ENCODE measurements at regions not wholly inside any gene's neighbourhood (a gene's known extent, or its start where the extent isn't known, plus 50 kb on each side); places are given as distances from the start of the nearest gene placed in this dataset.

DNA sequence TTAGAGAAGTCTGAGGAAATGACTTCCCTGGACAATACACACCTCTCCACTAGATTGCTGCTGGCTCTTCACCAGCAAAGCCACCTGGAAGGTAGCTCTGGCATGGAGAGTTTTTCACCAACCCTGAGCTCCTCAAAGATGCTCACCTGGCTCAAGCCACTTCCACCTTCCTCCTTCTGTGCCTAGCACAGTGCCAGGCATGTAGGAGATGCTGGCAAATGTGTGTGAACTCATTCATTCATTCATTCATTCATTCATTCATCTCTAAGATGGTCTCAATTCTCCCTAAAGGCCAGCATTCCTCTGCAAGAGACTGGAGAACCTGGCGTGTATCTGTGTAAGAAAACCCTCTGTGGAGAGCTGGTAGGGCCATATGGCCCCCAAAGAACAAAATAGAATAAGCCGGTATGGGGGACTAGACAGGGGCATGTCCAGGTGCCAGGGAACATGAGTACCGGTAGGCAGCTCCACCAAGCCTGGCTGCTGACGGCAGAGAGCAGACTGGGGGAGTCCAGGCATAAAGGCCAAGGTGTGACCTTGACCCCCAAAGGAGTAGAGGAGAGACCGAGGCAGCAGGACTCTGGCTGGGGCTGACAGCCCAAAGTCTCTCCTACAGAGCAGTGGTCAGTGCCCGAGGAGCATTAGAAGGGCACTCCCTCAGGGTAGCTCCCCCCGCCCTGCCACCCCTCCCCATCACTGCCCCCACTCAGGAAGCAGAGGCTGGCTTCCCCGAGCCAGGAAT is 132.2 kb upstream of the TNRC6C start:
- Histone ChIP-seq H3K27ac (ENCODE audit: extremely low read length, insufficient read depth, low read length) (no peak overlapping the region), H3K9ac (ENCODE audit: insufficient read depth, low read depth, low read length) (no peak overlapping the region), H2AFZ (ENCODE audit: low read length) (no peak overlapping the region), H3K4me2 (ENCODE audit: low read depth, low read length) (peak overlapping the region; percentile 58), H3K4me3 (replicated peaks in 1 of 3; ENCODE audit: insufficient read depth in 1 of 3, low read depth in 2 of 3, low read length in 3 of 3) (0 out of 6 replicates have a peak overlapping the region, but pooled peaks of 1 of the 3 experiments have one; percentile 43), H3K9me3 (ENCODE audit: low read length) (no peaks in the 10 kb centered on the region), H3K36me3 (replicated peaks in 1 of 2; ENCODE audit: control insufficient read depth in 1 of 2, insufficient read depth in 2 of 2, low read length in 2 of 2) (no peaks in the 10 kb centered on the region), H3K79me2 (ENCODE audit: insufficient read depth, low read length) (no peaks in the 10 kb centered on the region), H3K27me3 (ENCODE audit: control insufficient read depth in 1 of 2, insufficient read depth in 2 of 2, low read length in 2 of 2) (peaks cover 3 to 50% of the 10 kb centered on the region in 2 experiments; a peak in 4 of 5 replicates), H4K20me1 (ENCODE audit: insufficient read depth, low read length) (no peaks in the 10 kb centered on the region), H3K4me1 (ENCODE audit: insufficient read depth, low read length) (peaks cover 23% of the 10 kb centered on the region)
- CTCF ChIA-PET (ENCODE audit: low intra/inter-chr PET ratio, low total read pairs) = no interaction called here
- TF ChIP-seq ZNF24 (IDR thresholded peaks at IDR 0.05) (peak; percentile 14; the same call in 1 of the 2 replicates), SNAI1 (CRISPR knock-in tag; IDR thresholded peaks at IDR 0.05; ENCODE audit: borderline replicate concordance) (no peak)
- TF ChIP-seq, protein P1, sequence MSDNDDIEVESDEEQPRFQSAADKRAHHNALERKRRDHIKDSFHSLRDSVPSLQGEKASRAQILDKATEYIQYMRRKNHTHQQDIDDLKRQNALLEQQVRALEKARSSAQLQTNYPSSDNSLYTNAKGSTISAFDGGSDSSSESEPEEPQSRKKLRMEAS (IDR thresholded peaks at IDR 0.05) = no peak
- TF ChIP-seq, protein P2, sequence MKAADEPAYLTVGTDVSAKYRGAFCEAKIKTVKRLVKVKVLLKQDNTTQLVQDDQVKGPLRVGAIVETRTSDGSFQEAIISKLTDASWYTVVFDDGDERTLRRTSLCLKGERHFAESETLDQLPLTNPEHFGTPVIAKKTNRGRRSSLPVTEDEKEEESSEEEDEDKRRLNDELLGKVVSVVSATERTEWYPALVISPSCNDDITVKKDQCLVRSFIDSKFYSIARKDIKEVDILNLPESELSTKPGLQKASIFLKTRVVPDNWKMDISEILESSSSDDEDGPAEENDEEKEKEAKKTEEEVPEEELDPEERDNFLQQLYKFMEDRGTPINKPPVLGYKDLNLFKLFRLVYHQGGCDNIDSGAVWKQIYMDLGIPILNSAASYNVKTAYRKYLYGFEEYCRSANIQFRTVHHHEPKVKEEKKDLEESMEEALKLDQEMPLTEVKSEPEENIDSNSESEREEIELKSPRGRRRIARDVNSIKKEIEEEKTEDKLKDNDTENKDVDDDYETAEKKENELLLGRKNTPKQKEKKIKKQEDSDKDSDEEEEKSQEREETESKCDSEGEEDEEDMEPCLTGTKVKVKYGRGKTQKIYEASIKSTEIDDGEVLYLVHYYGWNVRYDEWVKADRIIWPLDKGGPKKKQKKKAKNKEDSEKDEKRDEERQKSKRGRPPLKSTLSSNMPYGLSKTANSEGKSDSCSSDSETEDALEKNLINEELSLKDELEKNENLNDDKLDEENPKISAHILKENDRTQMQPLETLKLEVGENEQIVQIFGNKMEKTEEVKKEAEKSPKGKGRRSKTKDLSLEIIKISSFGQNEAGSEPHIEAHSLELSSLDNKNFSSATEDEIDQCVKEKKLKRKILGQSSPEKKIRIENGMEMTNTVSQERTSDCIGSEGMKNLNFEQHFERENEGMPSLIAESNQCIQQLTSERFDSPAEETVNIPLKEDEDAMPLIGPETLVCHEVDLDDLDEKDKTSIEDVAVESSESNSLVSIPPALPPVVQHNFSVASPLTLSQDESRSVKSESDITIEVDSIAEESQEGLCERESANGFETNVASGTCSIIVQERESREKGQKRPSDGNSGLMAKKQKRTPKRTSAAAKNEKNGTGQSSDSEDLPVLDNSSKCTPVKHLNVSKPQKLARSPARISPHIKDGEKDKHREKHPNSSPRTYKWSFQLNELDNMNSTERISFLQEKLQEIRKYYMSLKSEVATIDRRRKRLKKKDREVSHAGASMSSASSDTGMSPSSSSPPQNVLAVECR (CRISPR knock-in tag; IDR thresholded peaks at IDR 0.05; ENCODE audit: borderline replicate concordance) = no peak
- intact Hi-C loops (cut with micrococcal nuclease; ENCODE audit: unreplicated experiment) = no loop called here
- BruUV-seq (replicated peaks) = no TSS peak
- FAIRE-seq (no peak), DNase-seq (ENCODE audit: low spot score) (no peak), ATAC-seq (no peak)
- 36% methylated on average over 7 of the region's 8 CpGs for WGBS (ENCODE audit: low lambda C conversion rate)
- in situ Hi-C loops (cut with HindIII; ENCODE audit: extremely low pct_ligation_motif_present, low pct_unique_long_range_greater_than_20kb) = no loop called here
- POLR2A ChIA-PET = no interaction called here

Data from HepG2 (cell line).